WTC11 (cell line): ENCODE measurements at regions not wholly inside any gene's neighbourhood (a gene's known extent, or its start where the extent isn't known, plus 50 kb on each side); places are given as distances from the start of the nearest gene placed in this dataset.

ENCODE experiments used
- ATAC-seq: fragments of 200-7000 bp; cut with Tn5 transposase; 2 replicates; pipeline ENCODE4 v1.10.0; 2021; ENCODE audit warnings: mild to moderate bottlenecking, moderate library complexity
- CTCF ChIA-PET: fragments of 300-600 bp; sonication (Branson Sonifier 250); formaldehyde crosslinking; loops from one replicate; lab custom pipeline; 2021; ENCODE audit warnings: antibody characterized with exemption; lab: Charles Lee
- POLR2A ChIA-PET: fragments of 350-600 bp; sonication (Branson Sonifier 250); formaldehyde crosslinking; loops from one replicate; lab custom pipeline; 2021; ENCODE audit warnings: antibody characterized with exemption; lab: Charles Lee
- DNase-seq: peaks from one replicate; pipeline ENCODE4 v3.0.0; 2021; ENCODE audit warnings: low spot score
- H3K27ac Mint-ChIP-seq: 2 replicates; pipeline ENCODE4 v1.8.0; 2021; ENCODE audit warnings: mixed read lengths
- H3K27me3 Mint-ChIP-seq: 2 replicates; pipeline ENCODE4 v1.8.0; 2021; ENCODE audit warnings: low read depth, mild to moderate bottlenecking, moderate library complexity, mixed read lengths
- H3K36me3 Mint-ChIP-seq: 2 replicates; pipeline ENCODE4 v1.8.0; 2021; ENCODE audit warnings: mixed read lengths
- H3K4me1 Mint-ChIP-seq: 2 replicates; pipeline ENCODE4 v1.8.0; 2022; ENCODE audit warnings: mixed read lengths
- H3K4me3 Mint-ChIP-seq: 2 replicates; pipeline ENCODE4 v1.8.0; 2021; ENCODE audit warnings: mild to moderate bottlenecking, moderate library complexity, mixed read lengths
- H3K9me3 Mint-ChIP-seq: 2 replicates; pipeline ENCODE4 v1.8.0; 2021; ENCODE audit warnings: mixed read lengths
- ATF1 ChIP-seq: sonication (generic); formaldehyde crosslinking; IDR thresholded peaks from 2 replicates; pipeline ENCODE4 v1.8.1; 2023; ENCODE audit warnings: mild to moderate bottlenecking, moderate library complexity, missing genetic modification reagents
- E2F1 ChIP-seq: sonication (generic); formaldehyde crosslinking; IDR thresholded peaks from 2 replicates; pipeline ENCODE4 v1.8.0; 2022; ENCODE audit warnings: mild to moderate bottlenecking, missing genetic modification reagents
- FOXP1 ChIP-seq: sonication (generic); formaldehyde crosslinking; IDR thresholded peaks from 2 replicates; pipeline ENCODE4 v1.8.0; 2022; ENCODE audit warnings: missing genetic modification reagents, mild to moderate bottlenecking, moderate library complexity, borderline replicate concordance
- GRHL2 ChIP-seq: fragments of 250-450 bp; sonication (Bioruptor Pico); IDR thresholded peaks from 2 replicates; pipeline ENCODE4 v1.8.0; 2022; ENCODE audit warnings: mild to moderate bottlenecking, moderate library complexity; ENCODE audit not compliant: insufficient replicate concordance, severe bottlenecking
- GTF2I ChIP-seq: fragments of 250-450 bp; sonication (Bioruptor Pico); conservative IDR thresholded peaks from 2 replicates; pipeline ENCODE4 v1.4.0; 2021; ENCODE audit warnings: mild to moderate bottlenecking
- MXD4 ChIP-seq: fragments of 250-450 bp; sonication (Bioruptor Pico); IDR thresholded peaks from 2 replicates; pipeline ENCODE4 v1.8.0; 2021; ENCODE audit warnings: mild to moderate bottlenecking, moderate library complexity, borderline replicate concordance
- NFATC4 ChIP-seq: fragments of 250-450 bp; sonication (Bioruptor Pico); IDR thresholded peaks from 2 replicates; pipeline ENCODE4 v1.9.0; 2021; ENCODE audit warnings: mild to moderate bottlenecking
- NFYB ChIP-seq: sonication (generic); formaldehyde crosslinking; conservative IDR thresholded peaks from 2 replicates; pipeline ENCODE4 v1.8.0; 2022; ENCODE audit warnings: low read depth, missing genetic modification reagents
- NR1H2 ChIP-seq: sonication (generic); formaldehyde crosslinking; IDR thresholded peaks from 2 replicates; pipeline ENCODE4 v1.9.0; 2021; ENCODE audit warnings: mild to moderate bottlenecking, moderate library complexity, missing genetic modification reagents
- PRDM15 ChIP-seq: sonication (generic); formaldehyde crosslinking; IDR thresholded peaks from 2 replicates; pipeline ENCODE4 v1.8.0; 2022; ENCODE audit warnings: missing genetic modification reagents
- PRRX2 ChIP-seq: fragments of 250-450 bp; sonication (Bioruptor Pico); IDR thresholded peaks from 2 replicates; pipeline ENCODE4 v1.8.0; 2021; ENCODE audit warnings: mild to moderate bottlenecking
- SP1 ChIP-seq: sonication (generic); formaldehyde crosslinking; conservative IDR thresholded peaks from 2 replicates; pipeline ENCODE4 v1.8.1; 2022; ENCODE audit warnings: missing genetic modification reagents
- TEAD1 ChIP-seq: sonication (generic); formaldehyde crosslinking; IDR thresholded peaks from 2 replicates; pipeline ENCODE4 v1.8.0; 2022; ENCODE audit warnings: mild to moderate bottlenecking, missing genetic modification reagents
- TEAD4 ChIP-seq: sonication (generic); formaldehyde crosslinking; IDR thresholded peaks from 2 replicates; pipeline ENCODE4 v1.8.0; 2022; ENCODE audit warnings: mild to moderate bottlenecking, missing genetic modification reagents
- TP53 ChIP-seq: sonication (generic); formaldehyde crosslinking; IDR thresholded peaks from 2 replicates; pipeline ENCODE4 v1.8.1; 2023; ENCODE audit warnings: mild to moderate bottlenecking, missing genetic modification reagents
- TF ChIP-seq, protein P1 (sequence below): fragments of 200-600 bp; IDR thresholded peaks from 2 replicates; pipeline ENCODE4 v1.8.0; 2022; ENCODE audit warnings: antibody characterized with exemption
- TF ChIP-seq, protein P2 (sequence below): sonication (generic); formaldehyde crosslinking; IDR thresholded peaks from 2 replicates; pipeline ENCODE4 v1.8.1; 2022; ENCODE audit warnings: low read depth, missing genetic modification reagents, borderline replicate concordance
- TF ChIP-seq, protein P3 (sequence below): fragments of 250-450 bp; sonication (Bioruptor Pico); IDR thresholded peaks from 2 replicates; pipeline ENCODE4 v1.9.0; 2021; ENCODE audit warnings: mild to moderate bottlenecking

GRCh38 chr3:117526470-117527079 is 817.0 kb downstream of the TUSC7 start:
- Mint-ChIP-seq H3K4me1 (peaks cover 10% of the 10 kb centered on the region), H3K9me3 (peaks cover 8% of the 10 kb centered on the region)
- CTCF ChIA-PET: interaction anchor here (1.0 to 2.1 kb wide), 4 partner anchors 37 to 756 kb away, joined by 3 to 20 read pairs (median 6); no protein-coding TSS in a partner anchor

DNA sequence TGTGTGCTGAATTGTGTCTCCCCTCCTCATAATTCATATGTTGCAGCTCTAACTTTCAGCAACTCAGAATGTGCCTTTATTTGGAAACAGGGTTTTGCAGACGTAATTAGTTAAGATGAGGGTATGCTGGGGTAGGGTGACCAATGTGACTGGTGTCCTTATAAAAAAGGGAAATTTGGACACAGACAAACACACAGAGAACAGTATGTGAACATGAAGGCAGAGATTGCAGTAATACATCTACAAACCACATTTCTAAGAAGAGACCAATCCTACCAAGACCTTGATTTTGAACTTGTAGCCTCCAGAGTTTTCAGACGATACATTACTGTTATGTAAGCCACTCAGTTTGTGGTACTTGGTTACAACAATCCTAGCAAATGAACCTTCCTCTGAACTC is 817.8 kb downstream of the TUSC7 start:
- ChIA-PET POLR2A (no interaction called here), CTCF (no interaction called here)
- no peak overlapping the region for H3K4me3 Mint-ChIP-seq
- H3K27ac Mint-ChIP-seq: no peak overlapping the region
- no peak for DNase-seq
- ATAC-seq: no peak
- H3K27me3 Mint-ChIP-seq: no peaks in the 10 kb centered on the region
- peaks cover 8% of the 10 kb centered on the region for H3K9me3 Mint-ChIP-seq
- peaks cover 10% of the 10 kb centered on the region for H3K4me1 Mint-ChIP-seq
- TF ChIP-seq TP53: no peak
- TF ChIP-seq GRHL2 (CRISPR knock-in tag): no peak
- no peak for TF ChIP-seq TEAD4
- TF ChIP-seq NR1H2 (CRISPR knock-in tag): no peak
- no peak for TF ChIP-seq PRDM15 (CRISPR knock-in tag)
- TF ChIP-seq PRRX2: no peak
- TF ChIP-seq GTF2I (CRISPR knock-in tag): no peak
- no peak for TF ChIP-seq ATF1 (CRISPR knock-in tag)
- H3K36me3 Mint-ChIP-seq: no peaks in the 10 kb centered on the region

More at GRCh38 chr3:117526470-117527079, 817.0 kb downstream of the TUSC7 start:
- H3K27ac Mint-ChIP-seq: no peak overlapping the region
- DNase-seq: peak; percentile 24
- H3K36me3 Mint-ChIP-seq: no peaks in the 10 kb centered on the region
- H3K4me3 Mint-ChIP-seq: no peak overlapping the region
- POLR2A ChIA-PET: no interaction called here
- no peaks in the 10 kb centered on the region for H3K27me3 Mint-ChIP-seq
- TF ChIP-seq FOXP1 (CRISPR knock-in tag): no peak
- TF ChIP-seq, protein P1, sequence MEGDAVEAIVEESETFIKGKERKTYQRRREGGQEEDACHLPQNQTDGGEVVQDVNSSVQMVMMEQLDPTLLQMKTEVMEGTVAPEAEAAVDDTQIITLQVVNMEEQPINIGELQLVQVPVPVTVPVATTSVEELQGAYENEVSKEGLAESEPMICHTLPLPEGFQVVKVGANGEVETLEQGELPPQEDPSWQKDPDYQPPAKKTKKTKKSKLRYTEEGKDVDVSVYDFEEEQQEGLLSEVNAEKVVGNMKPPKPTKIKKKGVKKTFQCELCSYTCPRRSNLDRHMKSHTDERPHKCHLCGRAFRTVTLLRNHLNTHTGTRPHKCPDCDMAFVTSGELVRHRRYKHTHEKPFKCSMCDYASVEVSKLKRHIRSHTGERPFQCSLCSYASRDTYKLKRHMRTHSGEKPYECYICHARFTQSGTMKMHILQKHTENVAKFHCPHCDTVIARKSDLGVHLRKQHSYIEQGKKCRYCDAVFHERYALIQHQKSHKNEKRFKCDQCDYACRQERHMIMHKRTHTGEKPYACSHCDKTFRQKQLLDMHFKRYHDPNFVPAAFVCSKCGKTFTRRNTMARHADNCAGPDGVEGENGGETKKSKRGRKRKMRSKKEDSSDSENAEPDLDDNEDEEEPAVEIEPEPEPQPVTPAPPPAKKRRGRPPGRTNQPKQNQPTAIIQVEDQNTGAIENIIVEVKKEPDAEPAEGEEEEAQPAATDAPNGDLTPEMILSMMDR: peak; percentile 41; the same call in 1 of the 2 replicates
- TF ChIP-seq, protein P2, sequence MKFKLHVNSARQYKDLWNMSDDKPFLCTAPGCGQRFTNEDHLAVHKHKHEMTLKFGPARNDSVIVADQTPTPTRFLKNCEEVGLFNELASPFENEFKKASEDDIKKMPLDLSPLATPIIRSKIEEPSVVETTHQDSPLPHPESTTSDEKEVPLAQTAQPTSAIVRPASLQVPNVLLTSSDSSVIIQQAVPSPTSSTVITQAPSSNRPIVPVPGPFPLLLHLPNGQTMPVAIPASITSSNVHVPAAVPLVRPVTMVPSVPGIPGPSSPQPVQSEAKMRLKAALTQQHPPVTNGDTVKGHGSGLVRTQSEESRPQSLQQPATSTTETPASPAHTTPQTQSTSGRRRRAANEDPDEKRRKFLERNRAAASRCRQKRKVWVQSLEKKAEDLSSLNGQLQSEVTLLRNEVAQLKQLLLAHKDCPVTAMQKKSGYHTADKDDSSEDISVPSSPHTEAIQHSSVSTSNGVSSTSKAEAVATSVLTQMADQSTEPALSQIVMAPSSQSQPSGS (CRISPR knock-in tag): no peak
- no peak; the same call in 1 of the 2 replicates for ATAC-seq

DNA sequence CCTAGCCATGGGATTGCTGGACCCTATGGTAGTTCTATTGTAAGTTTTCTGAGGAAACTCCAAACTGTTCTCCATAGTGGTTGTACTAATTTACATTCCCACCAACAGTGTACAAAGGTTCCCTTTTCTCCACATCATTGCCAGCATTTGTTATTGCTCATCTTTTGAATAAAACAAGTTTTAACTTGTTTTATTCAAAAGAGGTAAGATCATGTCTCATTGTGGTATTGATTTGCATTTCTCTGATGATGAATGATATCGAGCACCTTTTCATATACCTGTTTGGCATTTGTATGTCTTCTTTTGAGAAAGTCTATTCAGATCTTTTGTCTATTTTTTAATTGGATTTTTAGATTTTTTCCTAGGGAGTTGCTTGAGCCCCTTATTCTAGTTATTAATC is 819.1 kb downstream of the TUSC7 start:
- H3K27me3 Mint-ChIP-seq: no peaks in the 10 kb centered on the region
- ATAC-seq (no peak), DNase-seq (no peak)
- no peak overlapping the region for H3K4me3 Mint-ChIP-seq
- H3K36me3 Mint-ChIP-seq: no peaks in the 10 kb centered on the region
- TF ChIP-seq SP1 (CRISPR knock-in tag) (no peak), NFYB (CRISPR knock-in tag) (no peak), NFATC4 (CRISPR knock-in tag) (no peak), MXD4 (CRISPR knock-in tag) (no peak), TEAD1 (CRISPR knock-in tag) (no peak), E2F1 (no peak)
- TF ChIP-seq, protein P3, sequence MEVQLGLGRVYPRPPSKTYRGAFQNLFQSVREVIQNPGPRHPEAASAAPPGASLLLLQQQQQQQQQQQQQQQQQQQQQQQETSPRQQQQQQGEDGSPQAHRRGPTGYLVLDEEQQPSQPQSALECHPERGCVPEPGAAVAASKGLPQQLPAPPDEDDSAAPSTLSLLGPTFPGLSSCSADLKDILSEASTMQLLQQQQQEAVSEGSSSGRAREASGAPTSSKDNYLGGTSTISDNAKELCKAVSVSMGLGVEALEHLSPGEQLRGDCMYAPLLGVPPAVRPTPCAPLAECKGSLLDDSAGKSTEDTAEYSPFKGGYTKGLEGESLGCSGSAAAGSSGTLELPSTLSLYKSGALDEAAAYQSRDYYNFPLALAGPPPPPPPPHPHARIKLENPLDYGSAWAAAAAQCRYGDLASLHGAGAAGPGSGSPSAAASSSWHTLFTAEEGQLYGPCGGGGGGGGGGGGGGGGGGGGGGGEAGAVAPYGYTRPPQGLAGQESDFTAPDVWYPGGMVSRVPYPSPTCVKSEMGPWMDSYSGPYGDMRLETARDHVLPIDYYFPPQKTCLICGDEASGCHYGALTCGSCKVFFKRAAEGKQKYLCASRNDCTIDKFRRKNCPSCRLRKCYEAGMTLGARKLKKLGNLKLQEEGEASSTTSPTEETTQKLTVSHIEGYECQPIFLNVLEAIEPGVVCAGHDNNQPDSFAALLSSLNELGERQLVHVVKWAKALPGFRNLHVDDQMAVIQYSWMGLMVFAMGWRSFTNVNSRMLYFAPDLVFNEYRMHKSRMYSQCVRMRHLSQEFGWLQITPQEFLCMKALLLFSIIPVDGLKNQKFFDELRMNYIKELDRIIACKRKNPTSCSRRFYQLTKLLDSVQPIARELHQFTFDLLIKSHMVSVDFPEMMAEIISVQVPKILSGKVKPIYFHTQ (CRISPR knock-in tag): no peak
- ChIA-PET POLR2A (no interaction called here), CTCF (no interaction called here)
- H3K27ac Mint-ChIP-seq: no peak overlapping the region
- H3K9me3 Mint-ChIP-seq: peaks cover 8% of the 10 kb centered on the region
- H3K4me1 Mint-ChIP-seq: peaks cover 6% of the 10 kb centered on the region; the same call in 1 of the 2 replicates
